GM18861 (cell line): ENCODE measurements at regions not wholly inside any gene's neighbourhood (a gene's known extent, or its start where the extent isn't known, plus 50 kb on each side); places are given as distances from the start of the nearest gene placed in this dataset.
"Not testable (repeated sequence)": the region's sequence is repeated elsewhere in the genome, so short reads cannot be mapped to it uniquely, and the experiment has no call there.

Experiments
- ATAC-seq: cut with Tn5 transposase; IDR thresholded peaks from one replicate; pipeline ENCODE4 v1.9.1; 2021; ENCODE audit not compliant: unreplicated experiment

GRCh38 chr3:124133366-124133940 is 141.5 kb upstream of the ROPN1 start:
- no peak for ATAC-seq

GRCh38 chr3:124137216-124137615 is 145.3 kb upstream of the ROPN1 start:
- no peak for ATAC-seq

- ATAC-seq: no peak
Observed at GRCh38 chr3:124138148-124138547, 146.2 kb upstream of the ROPN1 start.

GRCh38 chr3:124140746-124141145 is 148.8 kb upstream of the ROPN1 start:
- ATAC-seq: no peak

- no peak for ATAC-seq
Observed at GRCh38 chr3:124142389-124142970, 150.6 kb upstream of the ROPN1 start.

- ATAC-seq: no peak
Observed at GRCh38 chr3:124143047-124143446, 151.1 kb upstream of the ROPN1 start.

- no peak for ATAC-seq
Observed at GRCh38 chr3:124144035-124144814, 152.3 kb upstream of the ROPN1 start.

- ATAC-seq: no peak
Observed at GRCh38 chr3:124147429-124147828, 155.5 kb upstream of the ROPN1 start.

- ATAC-seq: no peak
Observed at GRCh38 chr3:124147946-124148345, 156.0 kb upstream of the ROPN1 start.

GRCh38 chr3:124149081-124149480 is 157.2 kb upstream of the ROPN1 start:
- ATAC-seq: no peak

GRCh38 chr3:124149771-124150170 is 157.8 kb upstream of the ROPN1 start:
- ATAC-seq: no peak

GRCh38 chr3:124152891-124153290 is 161.0 kb upstream of the ROPN1 start:
- not testable (repeated sequence) for ATAC-seq

- no peak for ATAC-seq
Observed at GRCh38 chr3:124156866-124157712, 165.2 kb upstream of the ROPN1 start.

- no peak for ATAC-seq
Observed at GRCh38 chr3:124157748-124158147, 165.8 kb upstream of the ROPN1 start.

- ATAC-seq: no peak
Observed at GRCh38 chr3:124158168-124158881, 166.4 kb upstream of the ROPN1 start.

- ATAC-seq: no peak
Observed at GRCh38 chr3:124161448-124161847, 169.5 kb upstream of the ROPN1 start.

- ATAC-seq: no peak
Observed at GRCh38 chr3:124163689-124164088, 171.8 kb upstream of the ROPN1 start.

- ATAC-seq: no peak
Observed at GRCh38 chr3:124168271-124168670, 176.3 kb upstream of the ROPN1 start.

- no peak for ATAC-seq
Observed at GRCh38 chr3:124172283-124172682, 180.4 kb upstream of the ROPN1 start.

GRCh38 chr3:124172816-124173215 is 180.9 kb upstream of the ROPN1 start:
- no peak for ATAC-seq

- ATAC-seq: no peak
Observed at GRCh38 chr3:124174476-124174875, 182.6 kb upstream of the ROPN1 start.
